CD4-positive, alpha-beta T cell (primary cell): ENCODE measurements at regions not wholly inside any gene's neighbourhood (a gene's known extent, or its start where the extent isn't known, plus 50 kb on each side); places are given as distances from the start of the nearest gene placed in this dataset.

ENCODE experiments used
- ATAC-seq: fragments of 200-7000 bp; cut with Tn5 transposase; one replicate; pipeline ENCODE4 v1.10.0; 2022; ENCODE audit warnings: mild to moderate bottlenecking; ENCODE audit not compliant: poor library complexity
- CTCF ChIA-PET: fragments of 350-600 bp; sonication (Branson Sonifier 250); formaldehyde crosslinking; loops from one replicate; lab custom pipeline; 2021; ENCODE audit warnings: antibody characterized with exemption, inconsistent platforms; lab: Charles Lee
- POLR2A ChIA-PET: fragments of 350-600 bp; sonication (Branson Sonifier 250); formaldehyde crosslinking; loops from one replicate; lab custom pipeline; 2021; ENCODE audit warnings: antibody characterized with exemption, inconsistent platforms; lab: Charles Lee
- DNase-seq, 14 experiments: peaks; one replicate each; pipeline ENCODE4 v3.0.0-alpha.2; 2013 to 2020; ENCODE audit warnings: mixed read lengths in 2 of 14
- H3K27ac ChIP-seq, 2 donors: one replicate each; pipeline versions ENCODE4 v1.5.1 to v1.7.0; 2013; ENCODE audit warnings: low read length in 2 of 2, low read depth in 1 of 2, mild to moderate bottlenecking in 1 of 2
- H3K27me3 ChIP-seq, 2 experiments: 1 replicate in 1 of 2; 2 replicates in 1 of 2; pipeline versions ENCODE4 v1.6.1 to v1.7.0; 2013; ENCODE audit warnings: low read length in 2 of 2, control low read depth in 1 of 2, mild to moderate bottlenecking in 1 of 2, moderate library complexity in 1 of 2; ENCODE audit not compliant: insufficient read depth in 2 of 2, control insufficient read depth in 1 of 2
- H3K36me3 ChIP-seq: one replicate; pipeline ENCODE4 v1.6.1; 2013; ENCODE audit warnings: low read length, control low read depth; ENCODE audit not compliant: insufficient read depth
- H3K4me1 ChIP-seq: one replicate; pipeline ENCODE4 v1.6.1; 2013; ENCODE audit warnings: low read length, control low read depth; ENCODE audit not compliant: insufficient read depth
- H3K4me3 ChIP-seq: one replicate; pipeline ENCODE4 v1.5.1; 2013; ENCODE audit warnings: mild to moderate bottlenecking, low read length, moderate library complexity
- H3K9me3 ChIP-seq, 2 experiments: 1 replicate in 1 of 2; 2 replicates in 1 of 2; pipeline versions ENCODE4 v1.6.1 to v1.7.0; 2013; ENCODE audit warnings: low read length in 2 of 2, mild to moderate bottlenecking in 2 of 2, control low read depth in 1 of 2, moderate library complexity in 1 of 2; ENCODE audit not compliant: control insufficient read depth in 1 of 2, insufficient read depth in 1 of 2
- H3K27ac Mint-ChIP-seq: one replicate; pipeline ENCODE4 v1.8.0; 2020; ENCODE audit warnings: mixed read lengths
- H3K27me3 Mint-ChIP-seq: one replicate; pipeline ENCODE4 v1.8.0; 2021; ENCODE audit warnings: mixed read lengths
- H3K36me3 Mint-ChIP-seq: one replicate; pipeline ENCODE4 v1.8.0; 2021; ENCODE audit warnings: low read depth, mixed read lengths
- H3K4me1 Mint-ChIP-seq: one replicate; pipeline ENCODE4 v1.8.0; 2021; ENCODE audit warnings: low read depth, mixed read lengths
- H3K4me3 Mint-ChIP-seq: one replicate; pipeline ENCODE4 v1.8.0; 2020; ENCODE audit warnings: mild to moderate bottlenecking, mixed read lengths
- H3K9me3 Mint-ChIP-seq: one replicate; pipeline ENCODE4 v1.8.0; 2020; ENCODE audit warnings: mixed read lengths
- intact Hi-C, 2 experiments: fragments of 100-400 bp; cut with DNase I in 1 of 2; cut with micrococcal nuclease in 1 of 2; formaldehyde crosslinking; loops; one replicate each; pipeline versions ENCODE4 v1.15.1 to v1.9.0; 2023 to 2025; cut with DNase I, micrococcal nuclease
- TF ChIP-seq, protein P1 (sequence below): fragments of 200-600 bp; IDR thresholded peaks from one replicate; pipeline ENCODE4 v1.8.0; 2022; ENCODE audit warnings: antibody characterized with exemption, mild to moderate bottlenecking

DNA sequence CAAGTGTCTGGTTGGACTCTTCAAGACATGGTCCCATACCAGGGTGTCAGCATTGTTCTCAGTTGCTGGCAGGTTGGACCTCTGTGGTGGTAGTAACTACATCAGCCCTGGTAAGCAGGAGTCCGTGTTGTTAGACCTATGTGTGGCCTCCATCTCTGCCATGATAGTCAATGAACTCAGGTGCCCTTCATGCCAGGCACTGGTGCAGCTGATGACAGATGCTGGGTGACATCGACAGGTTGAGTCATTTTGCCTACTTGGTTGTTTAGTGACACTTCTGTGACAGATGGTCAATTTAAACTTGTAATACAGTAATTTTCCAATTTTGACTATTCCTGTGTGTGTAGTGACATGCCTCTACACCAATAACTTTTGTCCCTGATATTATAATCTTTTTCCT, 189.7 kb downstream of the SP3 start:
- Histone ChIP-seq H3K9me3 (no peaks in the 10 kb centered on the region), H3K36me3 (no peaks in the 10 kb centered on the region), H3K27ac (no peak overlapping the region), H3K4me3 (no peak overlapping the region), H3K27me3 (peaks cover 0 to 4% of the 10 kb centered on the region in 2 experiments), H3K4me1 (no peaks in the 10 kb centered on the region)
- peaks cover 7% of the 10 kb centered on the region for H3K27me3 Mint-ChIP-seq
- H3K4me1 Mint-ChIP-seq: no peaks in the 10 kb centered on the region
- ChIA-PET CTCF (no interaction called here), POLR2A (no interaction called here)
- TF ChIP-seq, protein P1, sequence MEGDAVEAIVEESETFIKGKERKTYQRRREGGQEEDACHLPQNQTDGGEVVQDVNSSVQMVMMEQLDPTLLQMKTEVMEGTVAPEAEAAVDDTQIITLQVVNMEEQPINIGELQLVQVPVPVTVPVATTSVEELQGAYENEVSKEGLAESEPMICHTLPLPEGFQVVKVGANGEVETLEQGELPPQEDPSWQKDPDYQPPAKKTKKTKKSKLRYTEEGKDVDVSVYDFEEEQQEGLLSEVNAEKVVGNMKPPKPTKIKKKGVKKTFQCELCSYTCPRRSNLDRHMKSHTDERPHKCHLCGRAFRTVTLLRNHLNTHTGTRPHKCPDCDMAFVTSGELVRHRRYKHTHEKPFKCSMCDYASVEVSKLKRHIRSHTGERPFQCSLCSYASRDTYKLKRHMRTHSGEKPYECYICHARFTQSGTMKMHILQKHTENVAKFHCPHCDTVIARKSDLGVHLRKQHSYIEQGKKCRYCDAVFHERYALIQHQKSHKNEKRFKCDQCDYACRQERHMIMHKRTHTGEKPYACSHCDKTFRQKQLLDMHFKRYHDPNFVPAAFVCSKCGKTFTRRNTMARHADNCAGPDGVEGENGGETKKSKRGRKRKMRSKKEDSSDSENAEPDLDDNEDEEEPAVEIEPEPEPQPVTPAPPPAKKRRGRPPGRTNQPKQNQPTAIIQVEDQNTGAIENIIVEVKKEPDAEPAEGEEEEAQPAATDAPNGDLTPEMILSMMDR: no peak
- no peak overlapping the region for H3K27ac Mint-ChIP-seq
- H3K9me3 Mint-ChIP-seq: peaks cover 1% of the 10 kb centered on the region
- no peaks in the 10 kb centered on the region for H3K36me3 Mint-ChIP-seq
- no peak overlapping the region for H3K4me3 Mint-ChIP-seq
- intact Hi-C loops: no loop called here
- no peak for ATAC-seq
- no peak for DNase-seq

DNA sequence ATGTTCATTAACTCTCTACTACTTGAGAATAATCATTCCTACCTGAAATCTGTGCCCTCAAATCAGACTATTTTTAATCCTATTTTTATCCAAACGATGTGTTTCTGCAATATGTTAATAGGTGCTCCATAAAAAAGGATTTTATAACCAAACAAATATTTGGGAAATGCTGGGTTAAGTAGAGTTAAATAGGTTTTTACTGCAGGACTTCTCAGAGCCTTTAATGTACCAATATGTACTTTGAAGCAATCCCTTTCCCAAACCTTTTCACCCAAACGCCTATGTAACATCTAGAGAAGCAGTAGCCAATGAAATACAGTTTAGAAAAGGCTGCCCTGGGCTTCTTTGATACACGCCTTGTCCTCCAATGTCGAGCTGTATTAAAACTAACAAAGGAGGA, 182.5 kb downstream of the SP3 start:
- no peak overlapping the region for H3K4me3 ChIP-seq
- Mint-ChIP-seq H3K27me3 (peaks cover 50% of the 10 kb centered on the region), H3K4me3 (no peak overlapping the region), H3K36me3 (no peaks in the 10 kb centered on the region), H3K9me3 (peaks cover 5% of the 10 kb centered on the region), H3K4me1 (no peaks in the 10 kb centered on the region), H3K27ac (no peak overlapping the region)
- no peak for DNase-seq
- peaks cover 0 to 8% of the 10 kb centered on the region in 2 experiments for H3K9me3 ChIP-seq
- ATAC-seq: no peak
- TF ChIP-seq, protein P1: no peak
- CTCF ChIA-PET: no interaction called here
- POLR2A ChIA-PET: no interaction called here
- peaks cover 4 to 6% of the 10 kb centered on the region in 2 experiments for H3K27me3 ChIP-seq
- no peaks in the 10 kb centered on the region for H3K36me3 ChIP-seq
- H3K4me1 ChIP-seq: no peaks in the 10 kb centered on the region
- intact Hi-C loops: no loop called here
- H3K27ac ChIP-seq: no peak overlapping the region

DNA sequence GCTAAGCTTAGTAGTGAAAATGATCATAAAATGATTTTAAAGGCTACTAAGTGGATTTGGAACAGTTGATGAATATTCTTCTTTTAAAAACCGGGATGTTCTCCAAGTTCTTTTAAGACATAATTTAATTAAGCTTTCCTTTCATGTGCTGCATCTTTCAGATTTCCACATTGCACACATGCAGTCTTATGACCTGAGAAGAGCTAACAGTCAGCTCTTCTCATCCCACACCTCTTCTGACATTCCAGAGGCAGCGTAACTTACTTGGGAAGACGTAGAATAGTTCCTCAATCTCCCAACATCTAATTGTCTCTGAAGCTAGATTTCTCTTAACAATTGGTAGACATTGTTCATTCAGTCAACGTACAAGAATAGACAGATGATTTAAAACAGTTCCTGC, 181.8 kb downstream of the SP3 start:
- CTCF ChIA-PET: no interaction called here

More for the DNA sequence above, 181.8 kb downstream of the SP3 start:
- DNase-seq (no peak), ATAC-seq (no peak)
- TF ChIP-seq, protein P1: no peak
- Histone ChIP-seq H3K36me3 (no peaks in the 10 kb centered on the region), H3K9me3 (peaks cover 0 to 8% of the 10 kb centered on the region in 2 experiments), H3K4me1 (no peaks in the 10 kb centered on the region), H3K27ac (no peak overlapping the region), H3K27me3 (peaks cover 6 to 7% of the 10 kb centered on the region in 2 experiments), H3K4me3 (no peak overlapping the region)
- no peak overlapping the region for H3K27ac Mint-ChIP-seq
- H3K9me3 Mint-ChIP-seq: peaks cover 5% of the 10 kb centered on the region
- no peak overlapping the region for H3K4me3 Mint-ChIP-seq
- intact Hi-C loops: no loop called here
- no peaks in the 10 kb centered on the region for H3K4me1 Mint-ChIP-seq
- POLR2A ChIA-PET: no interaction called here
- no peaks in the 10 kb centered on the region for H3K36me3 Mint-ChIP-seq
- peaks cover 50% of the 10 kb centered on the region for H3K27me3 Mint-ChIP-seq
